Gastroesophageal sphincter (tissue), 4 donors: ENCODE measurements at regions not wholly inside any gene's neighbourhood (a gene's known extent, or its start where the extent isn't known, plus 50 kb on each side); places are given as distances from the start of the nearest gene placed in this dataset.
"Not testable (repeated sequence)": the region's sequence is repeated elsewhere in the genome, so short reads cannot be mapped to it uniquely, and the experiment has no call there.

Source experiments
- ATAC-seq: fragments of 150-250 bp; one replicate; pipeline ENCODE4 v1.9.1; 2016; ENCODE audit warnings: mild to moderate bottlenecking, moderate library complexity
- H3K27ac ChIP-seq, 4 donors: fragments of 200-600 bp; sonication (generic) in 3 of 4; 1 replicate in 3 of 4; 2 replicates in 1 of 4; pipeline ENCODE4 v1.5.1; 2016 to 2019
- H3K27me3 ChIP-seq: fragments of 200-600 bp; sonication (generic); one replicate; pipeline ENCODE4 v1.5.1; 2019
- H3K36me3 ChIP-seq, 2 donors: fragments of 200-600 bp; sonication (generic); one replicate each; pipeline ENCODE4 v1.5.1; 2019; ENCODE audit warnings: control low read depth in 1 of 2
- H3K4me1 ChIP-seq, 3 donors: fragments of 200-600 bp; sonication (generic); 1 replicate in 2 of 3; 2 replicates in 1 of 3; pipeline ENCODE4 v1.5.1; 2016 to 2019; ENCODE audit warnings: control low read depth in 2 of 3
- H3K4me3 ChIP-seq, 2 donors: fragments of 200-600 bp; sonication (generic); one replicate each; pipeline ENCODE4 v1.5.1; 2019; ENCODE audit warnings: mild to moderate bottlenecking in 1 of 2, moderate library complexity in 1 of 2
- H3K9me3 ChIP-seq, 3 donors: fragments of 200-600 bp; sonication (generic); one replicate each; pipeline ENCODE4 v1.5.1; 2017 to 2019; ENCODE audit warnings: control low read depth in 2 of 3
- CTCF ChIP-seq, 4 experiments: fragments of 200-600 bp in 2 of 4; fragments of 450-650 bp in 2 of 4; sonication (generic) in 1 of 4; IDR thresholded peaks; one replicate each; pipeline ENCODE4 v1.5.1; 2017 to 2019; ENCODE audit warnings: antibody characterized with exemption in 4 of 4, mild to moderate bottlenecking in 2 of 4, moderate library complexity in 2 of 4
- EP300 ChIP-seq: sonication (generic); formaldehyde crosslinking; IDR thresholded peaks from one replicate; pipeline ENCODE4 v1.6.1; 2017; ENCODE audit warnings: antibody characterized with exemption, mild to moderate bottlenecking
- POLR2A ChIP-seq, 2 donors: fragments of 450-650 bp; IDR thresholded peaks; one replicate each; pipeline ENCODE4 v1.6.1; 2017; ENCODE audit warnings: antibody characterized with exemption in 2 of 2, mild to moderate bottlenecking in 2 of 2, moderate library complexity in 1 of 2
- POLR2AphosphoS5 ChIP-seq: sonication (generic); formaldehyde crosslinking; IDR thresholded peaks from one replicate; pipeline ENCODE4 v1.6.1; 2017; ENCODE audit warnings: antibody characterized with exemption
- WGBS, 2 donors: methylation state at CpG; one replicate each; pipeline ENCODE4 v1.1.5; 2018; ENCODE audit warnings: low coverage in 1 of 2; 5-methylcytosine and 5-hydroxymethylcytosine counted together

DNA sequence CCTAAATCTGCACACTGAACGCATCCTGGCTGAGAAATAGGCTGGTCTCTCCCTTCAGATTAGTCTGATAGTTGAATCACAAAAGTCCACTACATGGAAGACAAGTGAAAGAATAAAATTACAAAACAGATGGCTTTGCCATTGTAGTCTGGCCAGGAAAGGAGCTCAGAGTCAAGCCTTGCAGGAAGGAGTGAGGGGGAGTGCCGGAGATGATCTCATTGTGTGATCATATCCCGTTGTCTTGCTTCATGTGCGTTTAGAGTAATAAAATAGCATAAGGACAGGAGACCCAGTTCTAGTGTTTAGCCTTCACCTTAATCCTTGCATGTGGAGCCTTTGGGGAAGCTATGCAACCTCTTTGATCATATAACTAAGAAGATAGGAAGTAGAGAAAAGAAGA, 666.7 kb upstream of the RAG2 start:
- Histone ChIP-seq H3K27me3 (no peaks in the 10 kb centered on the region), H3K36me3 (no peaks in the 10 kb centered on the region), H3K9me3 (peaks cover 0 to 7% (median 0%) of the 10 kb centered on the region in 3 donors), H3K4me3 (no peak overlapping the region), H3K27ac (no peak overlapping the region), H3K4me1 (no peaks in the 10 kb centered on the region)
- WGBS, 2 donors, result 25 to 65% methylated on average over 4 of the region's 4 CpGs
- no peak for TF ChIP-seq EP300
- no peak for TF ChIP-seq CTCF (IDR thresholded peaks at IDR 0.05)
- no peak for TF ChIP-seq POLR2AphosphoS5
- no peak for TF ChIP-seq POLR2A (IDR thresholded peaks at IDR 0.05)
- ATAC-seq, result no peak

- Histone ChIP-seq H3K36me3 (no peaks in the 10 kb centered on the region), H3K4me1 (no peaks in the 10 kb centered on the region), H3K27ac (no peak overlapping the region), H3K9me3 (peaks cover 0 to 7% (median 0%) of the 10 kb centered on the region in 3 donors), H3K4me3 (no peak overlapping the region), H3K27me3 (no peaks in the 10 kb centered on the region)
- no peak for TF ChIP-seq POLR2A (IDR thresholded peaks at IDR 0.05)
- WGBS, 2 donors, result 11 to 19% methylated on average over 1 of the region's 1 CpG
- ATAC-seq, result no peak
Measured at GRCh38 chr11:37264060-37264459, 666.0 kb upstream of the RAG2 start.

DNA sequence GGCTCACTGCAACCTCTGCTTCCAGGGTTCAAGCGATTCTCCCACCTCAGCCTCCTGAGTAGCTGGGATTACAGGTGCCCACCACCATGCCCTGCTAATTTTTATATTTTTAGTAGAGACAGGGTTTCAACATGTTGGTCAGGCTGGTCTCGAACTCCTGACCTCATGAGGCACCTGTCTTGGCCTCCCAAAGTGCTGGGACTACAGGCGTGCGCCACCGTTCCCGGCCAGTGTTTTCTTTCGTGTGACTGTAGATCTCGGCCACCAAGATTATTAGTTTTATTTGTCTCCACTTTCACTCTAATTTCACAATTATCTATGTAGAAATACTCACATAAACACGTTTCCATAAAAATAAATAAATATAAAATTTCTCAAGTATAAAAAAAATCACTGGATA, 665.4 kb upstream of the RAG2 start:
- H3K4me3 ChIP-seq, H3K4me1 ChIP-seq, ATAC-seq, H3K27me3 ChIP-seq, H3K27ac ChIP-seq, H3K9me3 ChIP-seq, H3K36me3 ChIP-seq: not testable (repeated sequence)
- WGBS, 2 donors, result 83 to 87% methylated on average over 5 to 9 of the region's 9 CpGs

- no peaks in the 10 kb centered on the region for H3K36me3 ChIP-seq
- no peaks in the 10 kb centered on the region for H3K9me3 ChIP-seq
- no peaks in the 10 kb centered on the region for H3K27me3 ChIP-seq
- no peak overlapping the region for H3K4me3 ChIP-seq
- no peaks in the 10 kb centered on the region for H3K4me1 ChIP-seq
- TF ChIP-seq EP300 (no peak), POLR2AphosphoS5 (no peak), CTCF (IDR thresholded peaks at IDR 0.05) (no peak), POLR2A (IDR thresholded peaks at IDR 0.05) (no peak)
- WGBS, 2 donors, result 40 to 52% methylated on average over 3 of the region's 3 CpGs
- H3K27ac ChIP-seq, result no peak overlapping the region
- ATAC-seq, result no peak
Measured at GRCh38 chr11:37259734-37260133, 661.7 kb upstream of the RAG2 start.

- H3K27me3 ChIP-seq, result no peaks in the 10 kb centered on the region
- no peak for ATAC-seq
- TF ChIP-seq EP300, result no peak
- no peak for TF ChIP-seq POLR2A (IDR thresholded peaks at IDR 0.05)
- no peak for TF ChIP-seq POLR2AphosphoS5
- TF ChIP-seq CTCF (IDR thresholded peaks at IDR 0.05), result no peak
- H3K4me3 ChIP-seq, result no peak overlapping the region
- no peaks in the 10 kb centered on the region for H3K9me3 ChIP-seq
- 81 to 85% methylated on average over 2 of the region's 2 CpGs for WGBS, 2 donors
- no peaks in the 10 kb centered on the region for H3K36me3 ChIP-seq
- no peak overlapping the region for H3K27ac ChIP-seq
- no peaks in the 10 kb centered on the region for H3K4me1 ChIP-seq
Measured at GRCh38 chr11:37248145-37248544, 650.1 kb upstream of the RAG2 start.

- ATAC-seq, H3K27me3 ChIP-seq, H3K4me1 ChIP-seq, H3K36me3 ChIP-seq, H3K4me3 ChIP-seq, H3K9me3 ChIP-seq, H3K27ac ChIP-seq: not testable (repeated sequence)
- WGBS, 2 donors, result 88% methylated on average over 3 of the region's 15 CpGs; no CpG with 5 or more reads in 1 of the 2 donors
Measured at GRCh38 chr11:37246092-37246491, 648.1 kb upstream of the RAG2 start.

DNA sequence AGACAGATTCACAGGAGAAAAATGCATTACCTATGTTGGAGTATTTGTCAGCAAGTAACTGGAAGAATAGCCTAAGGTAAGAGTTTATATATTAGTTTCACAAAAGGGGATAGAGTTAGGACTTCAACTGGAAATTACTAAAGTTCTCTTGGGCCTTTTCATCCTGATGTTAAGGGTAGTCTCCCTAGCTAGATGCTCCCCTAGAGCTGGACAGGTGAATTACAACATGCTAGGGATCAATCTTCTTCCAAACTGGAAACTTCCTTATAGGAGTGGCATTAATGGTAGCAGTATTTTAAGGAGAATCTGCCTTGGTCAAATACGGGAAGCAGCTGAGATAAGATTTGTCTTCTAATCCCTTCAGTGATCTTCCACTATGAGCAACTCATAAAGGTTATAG, 632.8 kb upstream of the RAG2 start:
- Histone ChIP-seq H3K4me3 (no peak overlapping the region), H3K36me3 (no peaks in the 10 kb centered on the region), H3K27me3 (no peaks in the 10 kb centered on the region), H3K27ac (no peak overlapping the region), H3K4me1 (no peaks in the 10 kb centered on the region), H3K9me3 (no peaks in the 10 kb centered on the region)
- ATAC-seq, result no peak
- WGBS, 2 donors, result 75% methylated on average over 1 of the region's 1 CpG; no CpG with 5 or more reads in 1 of the 2 donors
- no peak for TF ChIP-seq POLR2AphosphoS5
- no peak for TF ChIP-seq POLR2A (IDR thresholded peaks at IDR 0.05)
- TF ChIP-seq CTCF (IDR thresholded peaks at IDR 0.05), result no peak
- no peak for TF ChIP-seq EP300
